Fibroblast of peridontal ligament (primary cell): ENCODE measurements at regions not wholly inside any gene's neighbourhood (a gene's known extent, or its start where the extent isn't known, plus 50 kb on each side); places are given as distances from the start of the nearest gene placed in this dataset.

Source experiments
- DNase-seq: peaks from one replicate; pipeline ENCODE4 v3.0.0-alpha.2; 2010; ENCODE audit errors: extremely low read depth

DNA sequence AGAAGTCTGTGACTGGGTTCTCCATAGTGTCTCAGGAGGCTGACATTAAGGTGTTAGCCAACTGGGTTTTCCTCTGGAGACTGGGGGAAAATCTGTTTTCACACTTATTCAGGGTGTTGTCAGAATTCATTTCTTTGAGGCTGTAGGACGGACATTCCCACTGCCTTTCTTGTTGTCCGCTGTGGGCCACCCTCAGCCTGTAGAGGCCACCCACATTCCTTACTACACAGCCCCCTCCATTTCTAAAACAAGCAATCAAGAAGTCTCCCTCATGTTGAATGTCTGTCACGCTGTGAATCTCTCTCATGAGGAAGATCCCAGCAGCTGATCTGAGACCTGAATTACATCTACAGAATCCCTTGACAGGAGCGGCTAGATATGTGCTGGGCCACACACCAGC is 295.5 kb upstream of the RUNX1 start:
- DNase-seq: no peak

GRCh38 chr21:35343046-35343819 is 294.1 kb upstream of the RUNX1 start:
- no peak for DNase-seq

DNA sequence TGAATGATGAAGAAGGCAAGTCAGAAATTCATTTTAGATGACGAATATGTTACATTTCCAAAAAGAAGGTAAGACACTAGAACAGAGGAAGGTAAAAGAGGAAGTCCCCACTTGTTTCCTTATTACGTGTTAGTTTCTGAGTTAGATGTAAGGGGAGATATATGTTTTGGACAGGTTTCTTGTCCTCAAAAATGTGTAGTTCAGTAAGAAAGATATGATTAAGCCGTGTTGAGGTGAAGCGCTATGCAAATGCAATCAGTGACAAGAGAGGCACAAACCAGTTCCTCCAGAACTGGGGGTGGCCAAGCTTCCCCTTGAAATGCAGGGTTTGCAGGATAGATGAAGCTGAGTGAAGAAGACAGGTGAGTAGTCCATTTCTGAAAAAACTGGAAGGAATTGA is 293.3 kb upstream of the RUNX1 start:
- no peak for DNase-seq

GRCh38 chr21:35340273-35340672 is 291.2 kb upstream of the RUNX1 start:
- DNase-seq: no peak

GRCh38 chr21:35338881-35339632 is 290.0 kb upstream of the RUNX1 start:
- no peak for DNase-seq

DNA sequence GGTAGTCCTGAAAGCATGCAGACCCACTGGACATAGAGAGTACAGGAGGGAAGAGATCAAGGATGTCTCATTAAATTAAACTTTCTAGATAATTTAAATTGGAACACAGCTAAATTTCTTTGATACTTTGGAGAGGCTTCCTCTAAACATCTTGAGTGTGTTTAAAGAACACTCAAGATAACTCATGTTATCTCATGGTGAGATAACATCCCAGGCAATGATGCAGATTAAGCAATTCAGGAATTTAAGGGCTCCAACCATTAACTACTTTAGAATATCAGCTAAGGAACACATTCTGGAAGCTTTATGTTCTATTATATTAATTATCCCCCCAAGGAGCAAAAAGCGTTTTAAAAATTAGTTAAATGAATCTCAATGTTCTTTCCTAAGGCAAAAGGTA is 289.2 kb upstream of the RUNX1 start:
- no peak for DNase-seq

DNA sequence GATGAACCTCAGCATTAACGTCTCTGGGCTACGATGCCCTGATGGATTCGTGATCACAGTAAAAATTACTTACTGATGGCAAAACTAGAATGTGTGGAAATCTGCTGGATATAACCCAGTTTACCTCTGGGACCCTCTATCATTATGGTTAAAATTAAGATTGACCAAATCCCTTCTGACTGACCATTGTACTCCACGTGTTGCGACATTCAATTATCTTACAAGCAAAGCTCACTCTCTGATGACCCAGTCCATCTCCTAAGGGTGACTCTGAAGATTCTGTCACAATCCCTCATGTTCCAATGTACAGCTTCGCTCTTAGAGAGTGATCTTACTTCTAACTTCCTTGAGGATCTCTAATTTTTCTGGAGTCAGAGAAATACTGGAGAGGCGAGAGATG is 288.5 kb upstream of the RUNX1 start:
- DNase-seq: no peak

DNA sequence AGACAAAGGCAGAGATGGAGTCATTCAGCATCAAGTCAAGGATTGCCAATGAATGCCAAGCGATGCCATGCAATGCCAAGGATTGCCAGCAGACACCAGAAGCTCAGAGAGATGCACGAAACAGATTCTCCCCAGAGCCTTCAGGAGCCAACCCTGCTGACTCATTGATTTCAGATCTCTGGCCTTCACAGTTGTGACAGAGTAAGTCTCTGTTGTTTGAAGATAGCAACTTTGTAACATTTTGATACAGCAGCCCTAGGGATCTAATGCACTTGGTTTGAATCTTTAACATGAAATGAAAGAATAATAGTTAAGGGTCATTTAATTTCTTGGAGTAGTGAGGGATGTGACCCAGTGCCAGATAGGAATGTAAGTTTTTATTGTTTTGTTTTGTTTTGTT is 287.4 kb upstream of the RUNX1 start:
- no peak for DNase-seq

GRCh38 chr21:35335951-35336446 is 286.9 kb upstream of the RUNX1 start:
- no peak for DNase-seq

- DNase-seq: no peak
These were observed 284.9 kb upstream of the RUNX1 start for GRCh38 chr21:35333831-35334618.

GRCh38 chr21:35332841-35333426 is 283.8 kb upstream of the RUNX1 start:
- no peak for DNase-seq

DNA sequence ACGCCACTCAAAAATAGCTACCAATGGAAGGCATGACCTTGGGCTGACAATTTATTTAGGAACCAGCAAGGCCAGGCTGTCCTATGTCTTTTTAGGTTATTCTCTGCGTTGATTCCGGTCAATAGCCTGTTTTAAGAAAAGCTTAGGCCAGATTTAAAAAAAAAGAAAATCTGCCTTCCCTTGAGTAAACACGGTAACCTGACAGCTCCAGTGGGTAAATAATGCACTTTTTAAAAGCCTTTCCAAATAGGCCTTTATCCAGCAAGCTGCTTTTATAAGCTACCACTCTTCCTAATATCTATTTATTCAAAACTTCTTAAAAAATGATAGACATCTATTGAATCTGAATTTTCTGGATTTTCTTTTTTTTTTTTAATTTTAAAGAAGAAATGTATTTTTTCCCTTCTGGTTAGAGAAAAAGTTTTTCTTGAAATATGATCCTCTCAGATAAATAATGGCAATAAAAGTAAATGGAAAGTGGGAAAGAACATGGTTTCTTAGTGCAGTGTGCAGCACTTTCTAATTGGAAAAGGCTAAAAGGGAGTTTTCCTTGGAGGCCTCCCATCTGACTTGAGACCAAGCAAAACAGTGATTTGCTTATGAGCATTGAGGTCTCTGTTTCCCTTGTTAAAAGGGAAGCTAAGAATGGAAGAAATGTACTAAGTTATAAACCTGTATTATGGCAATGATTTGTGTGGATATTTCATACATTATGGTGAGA is 281.0 kb upstream of the RUNX1 start:
- DNase-seq: peak; percentile 75

GRCh38 chr21:35328856-35329455 is 279.9 kb upstream of the RUNX1 start:
- DNase-seq: no peak

DNA sequence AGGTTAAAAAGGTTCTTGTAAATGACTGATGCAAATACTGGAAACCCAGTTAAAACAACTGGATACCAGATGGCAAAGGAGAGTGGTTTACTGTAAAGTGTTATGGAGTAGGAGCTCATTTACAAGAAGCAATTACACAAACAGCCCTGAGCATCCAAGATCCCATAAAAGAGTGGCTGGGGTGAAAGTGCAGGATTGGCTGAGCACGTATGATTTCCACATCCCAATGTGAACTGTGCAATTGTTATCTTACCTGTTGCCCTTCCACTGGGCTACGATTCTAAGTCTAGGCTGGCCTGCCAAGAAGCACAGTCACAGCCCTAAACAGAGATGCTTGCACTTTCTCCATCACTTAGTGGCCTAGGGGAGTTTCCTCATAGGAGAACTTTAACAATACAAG is 277.6 kb upstream of the RUNX1 start:
- peak; percentile 79 for DNase-seq

- no peak for DNase-seq
These were observed 276.9 kb upstream of the RUNX1 start for GRCh38 chr21:35325953-35326352.

DNA sequence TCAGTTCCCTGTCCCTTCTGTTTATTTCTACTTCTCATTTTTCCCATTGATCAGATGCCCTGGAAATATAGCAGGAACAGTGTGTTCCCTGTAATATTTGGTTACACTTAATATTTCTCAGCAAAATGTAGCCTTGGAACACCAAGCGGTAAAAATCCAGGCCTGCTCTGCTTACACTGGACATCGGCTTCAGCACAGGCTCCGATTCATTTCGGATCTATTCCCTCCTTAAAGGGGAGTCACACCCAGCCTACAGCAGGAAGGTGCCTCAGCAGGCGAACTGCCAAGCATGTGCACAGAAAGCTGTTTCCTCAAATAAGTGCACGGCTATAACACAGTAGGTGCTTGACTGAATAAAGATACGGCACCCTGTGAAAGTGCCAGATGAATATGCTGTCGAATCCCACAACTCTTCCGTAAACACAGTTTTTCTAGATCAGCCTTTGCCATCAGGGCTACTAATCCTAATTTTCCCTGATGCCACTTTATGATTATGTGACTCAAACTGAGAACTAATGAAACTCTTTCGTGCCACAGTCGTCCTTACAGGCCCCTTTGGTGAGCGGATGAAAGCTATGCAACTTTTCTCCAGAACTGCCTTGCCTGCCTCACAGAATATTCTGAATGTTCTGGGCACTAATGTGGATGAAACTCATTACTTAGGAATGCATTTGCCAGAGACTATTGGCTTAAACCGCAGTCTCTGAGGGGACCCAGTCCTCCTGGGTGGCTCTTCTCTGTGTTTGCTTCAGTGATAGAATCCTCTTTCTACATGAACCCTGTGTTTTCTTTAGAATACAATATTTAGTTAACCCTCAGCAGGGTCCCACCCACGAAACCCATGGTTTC is 275.5 kb upstream of the RUNX1 start:
- DNase-seq: peak; percentile 78

DNA sequence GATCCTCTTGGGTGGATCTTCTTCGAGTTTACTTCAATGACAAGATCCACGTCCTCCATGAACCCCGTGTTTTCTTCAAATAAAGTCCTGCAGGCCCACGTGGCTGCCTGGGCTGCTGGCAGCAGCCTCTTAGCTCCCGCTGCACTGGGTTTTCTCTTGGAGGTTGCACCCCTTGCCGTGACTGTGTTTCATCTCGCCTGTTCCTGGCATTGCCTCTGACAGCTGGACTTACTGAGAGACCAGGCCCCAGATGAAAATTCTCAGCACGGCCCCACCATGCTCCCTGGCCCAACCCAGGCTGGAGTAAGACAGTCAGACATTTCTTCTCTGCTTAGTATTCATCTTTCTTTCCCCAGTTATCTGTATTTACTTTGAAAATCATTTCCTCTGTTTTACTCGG is 274.8 kb upstream of the RUNX1 start:
- peak; percentile 17 for DNase-seq

DNA sequence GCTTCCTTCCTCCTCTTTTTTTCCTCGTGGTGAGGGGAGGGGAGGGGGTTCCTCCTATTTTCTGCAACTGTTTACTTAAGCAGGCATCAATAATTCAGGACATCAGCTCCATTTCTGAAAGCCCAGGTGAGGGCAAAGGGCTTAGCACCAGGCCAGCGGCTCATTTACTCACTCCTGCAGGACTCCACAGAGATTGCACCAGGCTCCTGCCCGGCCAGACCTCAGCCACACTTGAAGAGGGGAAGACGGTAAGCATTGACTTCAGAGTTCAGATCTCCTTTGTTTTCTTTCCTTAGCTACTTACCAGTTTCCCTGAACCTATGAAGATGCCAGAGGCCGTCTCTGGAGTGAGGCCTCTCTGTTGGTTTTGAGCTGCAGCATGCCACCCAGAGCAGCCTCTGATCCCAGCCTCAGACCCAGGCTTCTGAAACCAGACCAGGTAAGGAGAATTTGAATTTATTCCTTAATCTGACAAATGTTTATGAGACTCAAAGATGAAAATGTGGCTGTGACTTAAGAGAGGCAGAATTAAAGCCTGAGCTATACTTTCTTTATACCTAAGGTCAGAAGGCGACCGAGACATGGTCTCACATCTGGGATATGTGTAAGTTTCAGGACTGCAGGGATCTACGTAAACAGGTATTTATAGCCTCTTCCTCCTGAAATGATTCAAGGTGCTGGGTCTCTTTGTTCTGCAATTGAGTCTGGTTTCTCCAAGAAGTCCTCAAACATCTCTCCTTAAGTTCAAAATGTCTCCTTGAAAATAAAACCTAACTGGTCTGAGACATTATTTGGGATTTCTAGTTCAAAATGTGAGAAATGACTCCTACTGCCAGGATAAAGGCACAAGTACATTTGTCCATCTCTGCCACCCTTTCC is 272.5 kb upstream of the RUNX1 start:
- DNase-seq: no peak

DNA sequence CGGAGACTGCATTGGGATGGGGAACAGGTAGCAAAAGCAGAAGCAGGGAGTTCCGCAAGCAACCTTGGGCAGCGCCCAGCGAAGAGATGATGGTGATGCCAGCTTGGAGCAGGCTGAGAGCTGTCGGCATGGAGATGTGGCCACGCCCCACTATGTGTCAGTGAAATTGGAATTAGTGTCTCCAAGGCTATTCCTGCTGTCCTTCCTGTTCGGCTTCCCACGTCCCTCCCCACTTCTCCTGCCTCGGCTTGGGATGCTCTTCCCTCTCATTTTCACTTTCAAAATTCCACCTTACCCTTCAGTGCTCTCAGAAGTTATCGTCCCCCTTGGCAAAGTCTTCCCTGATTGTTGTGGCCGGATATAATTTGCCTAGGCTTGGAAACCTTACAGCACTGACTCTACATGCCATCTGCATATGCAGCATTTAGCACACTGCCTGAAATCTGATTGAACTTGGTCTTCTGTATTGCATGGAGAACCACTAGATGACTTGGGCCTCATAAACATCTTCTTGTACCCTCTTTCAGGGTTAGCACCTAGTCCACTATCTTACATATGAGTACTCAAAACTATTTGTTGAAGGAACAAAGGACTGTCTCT is 270.7 kb upstream of the RUNX1 start:
- peak; percentile 17 for DNase-seq
